A673 (cell line): ENCODE measurements at regions not wholly inside any gene's neighbourhood (a gene's known extent, or its start where the extent isn't known, plus 50 kb on each side); places are given as distances from the start of the nearest gene placed in this dataset.

Source experiments
- EZH2 ChIP-seq: fragments of 200-600 bp; sonication (generic); IDR thresholded peaks from 2 replicates; pipeline ENCODE4 v1.6.1; 2017; ENCODE audit warnings: borderline replicate concordance, low read depth, mild to moderate bottlenecking, mixed read lengths, antibody characterized with exemption, low read length; ENCODE audit not compliant: poor library complexity, severe bottlenecking
- TF ChIP-seq, protein P1 (sequence below): fragments of 300-800, 200-600 bp; sonication (generic); conservative IDR thresholded peaks from 2 replicates; pipeline ENCODE4 v1.5.1; 2017; ENCODE audit warnings: low read depth, mild to moderate bottlenecking, antibody characterized with exemption, low read length, moderate library complexity, mixed read lengths

DNA sequence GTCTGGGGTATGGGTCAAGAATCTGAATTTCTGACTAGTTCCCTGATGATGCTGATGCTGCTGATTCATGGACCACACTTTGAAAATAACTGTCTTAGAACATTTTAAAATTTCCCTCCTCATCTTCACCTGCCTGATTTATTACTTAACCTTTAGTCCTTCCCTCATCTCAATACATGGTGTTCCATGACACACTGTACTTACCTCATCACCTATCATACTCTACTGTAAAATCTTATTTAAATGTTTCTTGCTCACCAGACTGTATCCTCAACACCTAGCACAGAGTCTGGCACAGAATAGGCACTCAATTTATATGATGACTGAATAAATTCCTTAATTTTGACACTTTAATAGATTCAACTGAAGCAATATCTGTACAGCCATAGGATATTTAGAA lies 95.7 kb downstream of the FAM161A start:
- TF ChIP-seq, protein P1, sequence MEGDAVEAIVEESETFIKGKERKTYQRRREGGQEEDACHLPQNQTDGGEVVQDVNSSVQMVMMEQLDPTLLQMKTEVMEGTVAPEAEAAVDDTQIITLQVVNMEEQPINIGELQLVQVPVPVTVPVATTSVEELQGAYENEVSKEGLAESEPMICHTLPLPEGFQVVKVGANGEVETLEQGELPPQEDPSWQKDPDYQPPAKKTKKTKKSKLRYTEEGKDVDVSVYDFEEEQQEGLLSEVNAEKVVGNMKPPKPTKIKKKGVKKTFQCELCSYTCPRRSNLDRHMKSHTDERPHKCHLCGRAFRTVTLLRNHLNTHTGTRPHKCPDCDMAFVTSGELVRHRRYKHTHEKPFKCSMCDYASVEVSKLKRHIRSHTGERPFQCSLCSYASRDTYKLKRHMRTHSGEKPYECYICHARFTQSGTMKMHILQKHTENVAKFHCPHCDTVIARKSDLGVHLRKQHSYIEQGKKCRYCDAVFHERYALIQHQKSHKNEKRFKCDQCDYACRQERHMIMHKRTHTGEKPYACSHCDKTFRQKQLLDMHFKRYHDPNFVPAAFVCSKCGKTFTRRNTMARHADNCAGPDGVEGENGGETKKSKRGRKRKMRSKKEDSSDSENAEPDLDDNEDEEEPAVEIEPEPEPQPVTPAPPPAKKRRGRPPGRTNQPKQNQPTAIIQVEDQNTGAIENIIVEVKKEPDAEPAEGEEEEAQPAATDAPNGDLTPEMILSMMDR, result no peak
- TF ChIP-seq EZH2, result no peak
